Omental fat pad (tissue), 3 donors: ENCODE measurements at regions not wholly inside any gene's neighbourhood (a gene's known extent, or its start where the extent isn't known, plus 50 kb on each side); places are given as distances from the start of the nearest gene placed in this dataset. TPM values are rescaled to one million over a fixed set of nuclear protein-coding genes. Genes with fewer than 3 reads are reported as not detected.
"Not testable (repeated sequence)": the region's sequence is repeated elsewhere in the genome, so short reads cannot be mapped to it uniquely, and the experiment has no call there.

ENCODE experiments used
- ATAC-seq: fragments of 150-250 bp; one replicate; pipeline ENCODE4 v1.9.1; 2016; ENCODE audit warnings: mild to moderate bottlenecking, moderate library complexity; ENCODE audit not compliant: low FRiP score
- DNase-seq: peaks from one replicate; pipeline ENCODE4 v3.0.0-alpha.2; 2019; ENCODE audit warnings: low spot score
- small RNA-seq: library from RNA; depleted of rRNA; stranded (forward); fragments of <200 nt; gene quantifications from one replicate; pipeline ENCODE3, GENCODE V24; 2016
- TF ChIP-seq, protein P1 (sequence below), 3 donors: fragments of 450-650 bp; IDR thresholded peaks; one replicate each; pipeline ENCODE4 v1.5.1; 2016 to 2017; ENCODE audit warnings: antibody characterized with exemption in 3 of 3, mild to moderate bottlenecking in 3 of 3, moderate library complexity in 2 of 3

- not testable (repeated sequence) for DNase-seq, ATAC-seq
Observed at GRCh38 chr9:63774369-63775091, 1510.5 kb downstream of the FOXD4L5 start.

DNA sequence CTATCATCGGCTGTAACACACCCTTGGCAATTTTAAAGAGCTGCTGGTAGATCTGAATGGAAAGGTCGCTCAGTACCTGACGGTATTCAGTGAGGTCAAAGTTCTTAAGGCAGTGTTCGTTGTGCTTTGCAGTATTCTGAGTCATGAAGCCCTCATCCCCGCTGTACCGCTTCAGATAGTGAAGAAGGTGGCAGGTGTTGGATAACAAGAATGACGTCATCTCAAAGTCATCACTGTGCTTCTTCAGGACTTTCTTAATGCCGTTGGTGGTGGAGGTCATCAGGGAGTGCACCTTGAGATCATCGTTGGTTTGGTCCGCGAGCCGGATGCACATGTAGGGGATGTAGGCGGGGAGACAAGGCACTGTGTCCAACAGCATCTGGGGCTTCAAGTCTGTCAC lies 1522.8 kb downstream of the FOXD4L5 start:
- not testable (repeated sequence) for DNase-seq, ATAC-seq

- not testable (repeated sequence) for ATAC-seq, DNase-seq
Observed at GRCh38 chr9:63729021-63729420, 1556.0 kb downstream of the FOXD4L5 start.

GRCh38 chr9:63728287-63728686 lies 1556.7 kb downstream of the FOXD4L5 start:
- ATAC-seq (no peak), DNase-seq (no peak)
- TF ChIP-seq, protein P1, sequence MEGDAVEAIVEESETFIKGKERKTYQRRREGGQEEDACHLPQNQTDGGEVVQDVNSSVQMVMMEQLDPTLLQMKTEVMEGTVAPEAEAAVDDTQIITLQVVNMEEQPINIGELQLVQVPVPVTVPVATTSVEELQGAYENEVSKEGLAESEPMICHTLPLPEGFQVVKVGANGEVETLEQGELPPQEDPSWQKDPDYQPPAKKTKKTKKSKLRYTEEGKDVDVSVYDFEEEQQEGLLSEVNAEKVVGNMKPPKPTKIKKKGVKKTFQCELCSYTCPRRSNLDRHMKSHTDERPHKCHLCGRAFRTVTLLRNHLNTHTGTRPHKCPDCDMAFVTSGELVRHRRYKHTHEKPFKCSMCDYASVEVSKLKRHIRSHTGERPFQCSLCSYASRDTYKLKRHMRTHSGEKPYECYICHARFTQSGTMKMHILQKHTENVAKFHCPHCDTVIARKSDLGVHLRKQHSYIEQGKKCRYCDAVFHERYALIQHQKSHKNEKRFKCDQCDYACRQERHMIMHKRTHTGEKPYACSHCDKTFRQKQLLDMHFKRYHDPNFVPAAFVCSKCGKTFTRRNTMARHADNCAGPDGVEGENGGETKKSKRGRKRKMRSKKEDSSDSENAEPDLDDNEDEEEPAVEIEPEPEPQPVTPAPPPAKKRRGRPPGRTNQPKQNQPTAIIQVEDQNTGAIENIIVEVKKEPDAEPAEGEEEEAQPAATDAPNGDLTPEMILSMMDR (IDR thresholded peaks at IDR 0.05) = no peak

GRCh38 chr9:63708285-63708684 lies 1576.7 kb downstream of the FOXD4L5 start:
- DNase-seq, ATAC-seq: not testable (repeated sequence)

DNA sequence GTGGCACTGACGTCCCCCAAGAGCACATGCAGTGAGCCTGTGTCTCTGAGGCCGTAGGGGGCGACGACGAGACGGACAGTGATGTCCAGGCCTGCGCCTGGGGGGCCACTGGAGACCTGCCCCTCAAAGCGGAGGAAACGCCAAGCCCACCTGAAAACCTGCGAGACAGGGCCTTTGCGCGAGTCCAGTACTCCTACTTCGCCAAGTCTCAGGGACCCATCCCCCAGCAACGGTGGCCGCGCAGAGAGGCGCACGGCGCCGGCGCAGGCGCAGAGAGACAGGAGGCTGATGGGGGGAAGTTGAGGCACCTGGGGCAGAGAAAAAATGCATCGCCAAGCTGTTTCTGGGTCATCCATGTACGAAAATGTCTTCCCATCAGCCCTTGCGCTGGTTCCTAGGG lies 1580.6 kb downstream of the FOXD4L5 start:
- not testable (repeated sequence) for DNase-seq, ATAC-seq

DNA sequence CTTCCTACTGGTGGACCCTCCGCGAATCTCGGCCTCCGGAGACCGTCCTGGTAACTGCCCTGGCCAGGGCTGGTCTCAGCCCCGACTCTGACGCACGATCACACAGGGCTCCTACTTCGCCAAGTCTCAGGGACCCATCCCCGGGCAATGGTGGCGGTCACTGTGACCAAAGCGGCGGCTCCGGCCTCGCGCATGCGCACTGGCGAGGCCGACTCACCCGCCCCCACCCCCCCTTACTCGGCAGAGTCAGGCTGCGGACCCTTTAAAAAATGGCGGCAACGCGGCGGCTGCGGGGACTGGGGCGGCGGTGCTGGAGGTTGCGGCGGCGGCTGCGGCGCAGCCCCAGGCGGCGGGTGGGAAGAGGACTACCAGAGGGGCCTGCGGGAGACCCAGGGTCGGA lies 1581.3 kb downstream of the FOXD4L5 start:
- not testable (repeated sequence) for DNase-seq, ATAC-seq

DNA sequence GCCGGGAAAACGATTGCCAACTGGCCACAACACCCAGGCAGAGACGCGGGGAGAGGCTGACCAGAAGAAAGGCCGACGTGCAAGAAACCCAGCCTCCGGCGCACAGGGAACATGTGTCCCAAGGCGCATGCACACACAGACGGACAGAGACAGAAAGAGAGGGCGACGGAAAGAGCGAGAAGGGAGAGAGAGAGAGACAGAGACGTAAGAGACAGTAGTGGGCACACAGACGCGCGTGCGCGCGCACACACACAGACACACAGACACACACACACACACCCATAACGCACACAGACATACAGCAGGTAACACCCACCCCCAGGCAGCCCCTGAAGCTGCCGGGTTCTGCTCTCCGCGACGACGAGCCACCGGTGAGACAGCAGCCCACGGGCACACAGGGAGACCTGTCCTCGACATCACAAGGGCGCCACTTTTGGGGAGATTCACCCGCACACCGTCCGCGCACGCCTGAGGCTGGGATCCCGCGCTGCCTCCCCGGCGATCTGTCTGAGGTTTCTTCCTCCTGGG lies 1581.8 kb downstream of the FOXD4L5 start:
- not testable (repeated sequence) for DNase-seq, ATAC-seq

Small RNA genes lying in the stretch of these regions (small RNA-seq; reads per million reads assigned to genes)
- gene MIR4477B = not detected
- gene PTGER4P3 = not detected
- gene RNA5SP284 = not detected
